22Rv1 (cell line): ENCODE measurements at regions not wholly inside any gene's neighbourhood (a gene's known extent, or its start where the extent isn't known, plus 50 kb on each side); places are given as distances from the start of the nearest gene placed in this dataset.

Experiments
- ZFX ChIP-seq: fragments of 450-650 bp; IDR thresholded peaks from 2 replicates; pipeline ENCODE4 v1.6.1; 2017; ENCODE audit warnings: antibody characterized with exemption, borderline replicate concordance
- TF ChIP-seq, protein P1 (sequence below): fragments of 450-650 bp; IDR thresholded peaks from 2 replicates; pipeline ENCODE4 v1.5.1; 2017; ENCODE audit warnings: mild to moderate bottlenecking

DNA sequence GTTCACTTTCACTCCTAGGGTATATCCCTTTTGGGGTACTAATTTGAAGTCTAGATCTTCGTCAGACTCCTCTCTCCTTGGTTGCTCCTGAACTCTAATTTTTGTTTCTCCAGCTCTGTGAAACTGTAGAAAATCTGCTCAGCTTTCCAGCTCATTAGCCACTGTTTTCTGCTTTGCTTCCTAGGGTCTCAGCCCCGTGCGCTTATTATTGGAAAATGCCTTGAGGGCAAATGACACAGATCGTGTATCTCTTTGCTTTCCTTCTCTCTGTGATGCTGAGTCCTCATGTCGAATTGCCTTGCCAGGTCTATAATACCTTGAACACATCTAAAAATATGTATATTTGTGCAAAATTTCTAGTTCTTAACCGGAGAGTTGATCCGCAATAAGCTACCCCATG, 731.1 kb downstream of the EDEM1 start:
- TF ChIP-seq, protein P1, sequence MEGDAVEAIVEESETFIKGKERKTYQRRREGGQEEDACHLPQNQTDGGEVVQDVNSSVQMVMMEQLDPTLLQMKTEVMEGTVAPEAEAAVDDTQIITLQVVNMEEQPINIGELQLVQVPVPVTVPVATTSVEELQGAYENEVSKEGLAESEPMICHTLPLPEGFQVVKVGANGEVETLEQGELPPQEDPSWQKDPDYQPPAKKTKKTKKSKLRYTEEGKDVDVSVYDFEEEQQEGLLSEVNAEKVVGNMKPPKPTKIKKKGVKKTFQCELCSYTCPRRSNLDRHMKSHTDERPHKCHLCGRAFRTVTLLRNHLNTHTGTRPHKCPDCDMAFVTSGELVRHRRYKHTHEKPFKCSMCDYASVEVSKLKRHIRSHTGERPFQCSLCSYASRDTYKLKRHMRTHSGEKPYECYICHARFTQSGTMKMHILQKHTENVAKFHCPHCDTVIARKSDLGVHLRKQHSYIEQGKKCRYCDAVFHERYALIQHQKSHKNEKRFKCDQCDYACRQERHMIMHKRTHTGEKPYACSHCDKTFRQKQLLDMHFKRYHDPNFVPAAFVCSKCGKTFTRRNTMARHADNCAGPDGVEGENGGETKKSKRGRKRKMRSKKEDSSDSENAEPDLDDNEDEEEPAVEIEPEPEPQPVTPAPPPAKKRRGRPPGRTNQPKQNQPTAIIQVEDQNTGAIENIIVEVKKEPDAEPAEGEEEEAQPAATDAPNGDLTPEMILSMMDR: no peak
- no peak for TF ChIP-seq ZFX
